Ishikawa (cell line): ENCODE measurements at regions not wholly inside any gene's neighbourhood (a gene's known extent, or its start where the extent isn't known, plus 50 kb on each side); places are given as distances from the start of the nearest gene placed in this dataset.

ENCODE experiments used
- CEBPB ChIP-seq: IDR thresholded peaks from 2 replicates; pipeline ENCODE4 v1.6.1; 2012
- CREB1 ChIP-seq: IDR thresholded peaks from 2 replicates; pipeline ENCODE4 v1.6.1; 2012; ENCODE audit warnings: low read depth
- EGR1 ChIP-seq: IDR thresholded peaks from 2 replicates; pipeline ENCODE4 v1.6.1; 2012
- EP300 ChIP-seq: IDR thresholded peaks from 2 replicates; pipeline ENCODE4 v1.6.1; 2012; ENCODE audit warnings: borderline replicate concordance
- FOXM1 ChIP-seq: IDR thresholded peaks from 2 replicates; pipeline ENCODE4 v1.6.1; 2012; ENCODE audit warnings: low read depth, borderline replicate concordance
- MAX ChIP-seq: IDR thresholded peaks from 2 replicates; pipeline ENCODE4 v1.6.1; 2012
- NFIC ChIP-seq: IDR thresholded peaks from 2 replicates; pipeline ENCODE4 v1.6.1; 2012
- RAD21 ChIP-seq: IDR thresholded peaks from 2 replicates; pipeline ENCODE4 v1.6.1; 2012; ENCODE audit warnings: low read depth
- REST ChIP-seq: IDR thresholded peaks from 2 replicates; pipeline ENCODE4 v1.6.1; 2012; ENCODE audit warnings: low read depth, mild to moderate bottlenecking
- TAF1 ChIP-seq: IDR thresholded peaks from 2 replicates; pipeline ENCODE4 v1.6.1; 2012; ENCODE audit warnings: low read depth, mild to moderate bottlenecking
- TCF12 ChIP-seq: IDR thresholded peaks from 2 replicates; pipeline ENCODE4 v1.6.1; 2012; ENCODE audit warnings: low read depth
- TEAD4 ChIP-seq: IDR thresholded peaks from 2 replicates; pipeline ENCODE4 v1.6.1; 2012
- USF1 ChIP-seq: IDR thresholded peaks from 2 replicates; pipeline ENCODE4 v1.6.1; 2012
- YY1 ChIP-seq: IDR thresholded peaks from 2 replicates; pipeline ENCODE4 v1.6.1; 2012; ENCODE audit warnings: low read depth
- ZBTB7A ChIP-seq: IDR thresholded peaks from 2 replicates; pipeline ENCODE4 v1.6.1; 2012; ENCODE audit warnings: low read depth

GRCh38 chr5:156271569-156271968 lies 55.4 kb upstream of the SGCD start:
- no peak for TF ChIP-seq YY1
- TF ChIP-seq TEAD4, result no peak
- no peak for TF ChIP-seq CEBPB
- no peak for TF ChIP-seq MAX
- TF ChIP-seq RAD21, result no peak
- TF ChIP-seq TAF1, result no peak

- TF ChIP-seq TAF1 (no peak), CREB1 (no peak), MAX (no peak), YY1 (no peak), REST (no peak), TCF12 (no peak), NFIC (no peak), ZBTB7A (no peak), FOXM1 (no peak), USF1 (no peak), EP300 (no peak), RAD21 (no peak), TEAD4 (no peak), EGR1 (no peak), CEBPB (no peak)
These were observed 54.8 kb upstream of the SGCD start for GRCh38 chr5:156272139-156272538.

GRCh38 chr5:156273325-156273724 lies 53.6 kb upstream of the SGCD start:
- TF ChIP-seq CREB1 (no peak), USF1 (no peak), EGR1 (no peak), TEAD4 (no peak), TCF12 (no peak), TAF1 (no peak), ZBTB7A (no peak)

GRCh38 chr5:156274453-156274852 lies 52.5 kb upstream of the SGCD start:
- TF ChIP-seq USF1, result no peak
- TF ChIP-seq YY1, result no peak
- TF ChIP-seq TAF1, result no peak
- no peak for TF ChIP-seq ZBTB7A
- TF ChIP-seq TCF12, result no peak
- no peak for TF ChIP-seq MAX
- no peak for TF ChIP-seq REST
- no peak for TF ChIP-seq NFIC
- no peak for TF ChIP-seq EP300
- no peak for TF ChIP-seq CREB1
